Activated T-cell treated with anti-CD3 and anti-CD28 coated beads for 4 hours (primary cell): ENCODE measurements at regions not wholly inside any gene's neighbourhood (a gene's known extent, or its start where the extent isn't known, plus 50 kb on each side); places are given as distances from the start of the nearest gene placed in this dataset.

Source experiments
- DNase-seq: peaks from one replicate; pipeline ENCODE4 v3.0.0-alpha.2; 2020

DNA sequence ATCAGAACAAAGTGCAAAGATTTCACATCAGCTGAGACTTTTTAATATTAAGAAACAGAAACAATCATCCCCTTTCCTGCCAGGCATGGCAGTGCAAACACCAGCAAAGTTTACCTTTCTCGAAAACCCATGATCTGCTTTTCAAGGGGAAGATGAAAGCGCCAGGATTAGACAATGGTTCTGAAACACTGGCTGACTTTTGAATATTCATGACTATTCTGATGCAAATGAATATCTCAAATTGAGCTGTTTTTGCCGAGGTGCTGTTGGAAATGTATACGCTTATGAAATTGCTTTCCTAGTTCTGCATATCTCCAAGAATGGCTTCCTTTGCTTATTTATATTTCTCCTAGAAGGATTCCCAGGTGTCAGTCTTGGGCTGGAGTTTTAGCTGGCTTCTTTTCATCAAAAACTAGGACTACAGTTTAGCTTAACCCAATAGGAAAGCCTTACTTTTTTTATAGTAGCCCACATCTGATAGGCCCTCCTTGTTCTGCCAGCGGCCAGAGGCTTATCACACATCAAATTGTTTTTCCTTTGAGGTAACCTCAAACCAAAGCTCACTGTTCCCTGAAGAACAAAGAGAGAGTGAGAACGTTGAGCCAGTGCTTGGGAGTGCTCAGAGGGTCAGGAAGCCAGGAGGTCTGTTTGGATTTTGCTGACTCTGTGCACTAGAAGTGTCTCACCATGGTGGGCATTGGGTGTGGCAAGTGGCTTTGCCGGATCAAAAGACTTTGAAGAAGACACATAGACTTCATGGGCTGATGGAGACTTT lies 74.0 kb upstream of the PLCL2 start:
- no peak for DNase-seq

DNA sequence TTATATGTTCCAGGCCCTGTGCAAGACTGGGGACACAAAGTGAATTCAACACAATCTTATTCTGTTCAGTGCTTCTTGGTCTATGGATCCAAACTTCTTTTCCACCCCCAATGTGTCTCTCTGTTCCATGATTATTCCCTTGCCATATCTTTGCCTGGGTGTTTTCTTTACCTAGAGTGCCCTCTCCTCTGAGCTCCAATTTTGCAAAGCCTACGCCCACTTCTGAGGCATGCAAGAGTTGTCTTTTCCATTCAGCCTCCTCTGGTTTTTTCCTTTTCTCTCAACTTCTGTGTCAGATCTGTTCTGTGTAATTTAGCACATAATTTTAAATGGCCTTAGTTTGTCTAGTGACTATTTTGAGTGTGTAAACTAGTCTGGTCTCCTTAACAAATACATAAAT lies 72.8 kb upstream of the PLCL2 start:
- no peak for DNase-seq

DNA sequence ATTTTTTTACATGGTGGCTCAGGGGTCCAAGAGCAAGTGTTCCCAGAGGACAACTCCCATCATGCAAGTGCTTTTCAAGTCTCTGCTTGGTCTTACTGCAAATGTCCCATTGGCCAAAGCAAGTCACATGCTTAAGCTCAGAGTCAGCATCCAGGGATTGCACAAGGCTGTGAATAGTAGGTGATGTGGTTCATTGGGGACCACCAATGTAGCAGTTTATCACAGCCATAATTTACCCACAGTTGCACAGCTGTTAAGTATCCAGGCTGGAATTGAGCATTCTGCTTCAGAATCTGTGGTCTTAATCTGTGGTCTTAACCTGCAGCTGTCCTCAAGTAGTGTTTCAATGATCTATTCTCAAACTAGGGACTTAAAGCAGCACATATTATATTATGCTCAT lies 71.4 kb upstream of the PLCL2 start:
- no peak for DNase-seq

DNA sequence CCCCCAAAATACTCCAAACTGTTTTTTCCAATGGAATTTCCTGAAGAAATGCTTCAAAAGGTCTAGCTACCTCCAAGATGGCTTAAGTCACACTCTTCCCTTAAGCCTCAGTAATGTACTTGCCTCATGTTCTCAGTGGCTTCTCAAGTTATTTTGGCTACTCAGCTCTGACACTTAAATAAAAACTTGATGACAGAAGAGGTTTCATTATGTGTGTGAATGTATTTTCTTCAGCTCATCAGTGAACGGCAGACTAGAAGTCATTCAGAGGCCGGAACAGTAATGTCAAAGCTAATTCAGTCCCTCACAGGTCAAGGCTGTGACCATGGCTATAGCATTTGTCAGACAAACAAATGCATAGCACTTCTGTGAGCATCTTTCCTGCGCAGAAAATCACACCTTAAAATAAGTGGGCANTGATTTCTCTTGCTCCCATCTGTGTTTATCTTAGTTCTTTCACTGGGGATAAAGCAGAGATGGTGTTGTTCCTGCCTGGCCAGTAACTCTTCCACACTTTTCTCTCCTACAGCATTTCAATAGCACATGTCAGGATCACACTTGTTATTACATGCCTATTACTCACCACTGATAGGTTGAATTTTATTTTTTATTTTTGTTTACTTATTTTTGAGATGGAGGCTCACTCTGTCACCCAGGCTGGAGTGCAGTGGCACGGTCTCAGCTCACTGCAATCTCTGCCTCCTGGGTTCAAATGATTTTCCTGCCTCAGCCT lies 68.5 kb upstream of the PLCL2 start:
- no peak for DNase-seq

DNA sequence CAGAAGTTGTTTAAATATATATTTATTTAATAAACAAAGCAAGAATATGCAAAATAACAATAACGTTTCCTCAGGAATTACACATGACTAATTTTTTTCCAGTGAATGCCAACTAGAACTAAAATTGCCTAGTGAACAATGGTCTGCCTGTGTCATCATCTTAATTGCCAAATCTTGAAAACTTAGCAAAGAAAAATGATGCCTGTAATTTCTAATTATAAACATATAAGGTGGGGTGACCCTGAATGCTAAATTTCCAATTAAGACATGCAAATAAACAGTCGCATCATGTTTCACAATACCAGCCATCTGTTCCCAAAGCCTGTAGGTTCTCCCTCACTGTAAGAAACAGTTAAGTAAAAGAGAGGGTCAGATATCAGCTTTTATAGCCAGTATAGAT lies 67.6 kb upstream of the PLCL2 start:
- no peak for DNase-seq

DNA sequence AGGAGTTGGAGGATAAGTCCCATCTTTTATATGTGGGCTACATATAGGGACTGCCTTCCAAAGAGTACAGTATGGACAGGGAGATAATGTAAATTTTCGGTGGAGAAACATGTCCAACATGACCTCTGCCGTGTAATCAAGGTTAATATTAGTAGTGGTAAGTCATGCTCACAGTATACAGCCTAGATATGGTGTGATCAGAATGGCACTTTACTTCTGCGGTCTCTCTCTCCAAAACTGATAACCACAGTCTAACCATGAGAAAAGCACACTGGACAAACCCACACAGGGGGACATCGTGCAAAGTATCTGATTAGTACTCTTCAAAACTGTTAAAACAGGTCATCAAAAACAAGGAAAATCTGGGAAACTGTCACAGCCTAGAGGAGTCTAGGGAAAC lies 66.6 kb upstream of the PLCL2 start:
- no peak for DNase-seq

DNA sequence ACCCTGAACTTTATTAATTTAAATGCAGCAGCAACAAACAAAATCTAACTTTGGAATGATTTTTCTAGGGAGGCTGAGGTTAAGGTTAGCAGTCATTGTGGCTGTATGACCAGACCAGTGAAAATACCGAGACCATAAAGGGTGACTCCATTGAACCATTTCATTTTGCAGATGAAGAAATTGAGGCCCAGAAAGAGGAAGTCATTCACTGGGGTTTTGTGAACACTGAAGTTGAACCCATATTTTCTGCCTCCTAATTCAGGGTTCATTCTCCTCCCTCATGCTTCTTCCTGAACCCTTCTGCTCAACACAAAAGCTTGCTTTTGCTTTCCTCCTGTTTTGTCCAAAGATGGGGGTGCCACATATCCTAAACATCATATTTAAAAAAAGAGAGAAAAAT lies 65.8 kb upstream of the PLCL2 start:
- no peak for DNase-seq

DNA sequence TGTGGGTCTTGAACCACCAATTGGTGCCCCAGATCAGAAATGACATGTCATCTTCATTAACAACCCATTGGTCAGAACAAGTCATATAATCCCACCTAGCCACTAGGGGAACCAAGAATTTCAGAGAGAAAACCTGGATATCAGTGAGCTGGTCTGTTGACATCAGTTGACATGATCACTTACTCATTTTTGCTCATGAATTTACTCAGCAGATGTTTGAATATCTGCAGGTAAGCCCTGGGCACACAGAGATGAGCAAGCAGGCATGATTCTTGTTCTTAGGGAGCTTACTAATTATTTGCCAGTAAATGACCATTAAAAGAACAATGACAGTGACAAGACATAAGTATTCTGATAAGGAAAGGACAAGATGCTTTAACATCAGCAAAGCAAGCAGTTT lies 64.3 kb upstream of the PLCL2 start:
- DNase-seq: no peak

DNA sequence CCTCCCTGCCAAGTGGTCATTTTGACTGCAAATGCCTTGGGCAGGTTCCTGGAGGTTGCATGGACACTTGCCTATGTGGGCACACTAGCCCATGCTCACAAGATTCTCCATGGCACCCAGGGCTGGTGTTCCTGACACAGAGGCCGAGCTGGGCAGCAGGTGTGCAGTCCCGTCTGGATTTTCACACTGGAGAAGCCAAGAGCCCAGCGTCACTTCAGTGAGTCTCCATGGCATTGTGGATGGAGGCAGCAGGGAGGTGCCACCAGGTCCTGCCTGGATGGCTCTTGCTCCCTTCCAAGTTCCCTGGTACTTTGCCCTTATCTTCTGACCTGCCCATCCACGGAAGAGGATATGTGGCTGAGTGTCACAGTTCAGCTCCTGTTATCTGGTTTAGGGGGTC lies 63.7 kb upstream of the PLCL2 start:
- no peak for DNase-seq

DNA sequence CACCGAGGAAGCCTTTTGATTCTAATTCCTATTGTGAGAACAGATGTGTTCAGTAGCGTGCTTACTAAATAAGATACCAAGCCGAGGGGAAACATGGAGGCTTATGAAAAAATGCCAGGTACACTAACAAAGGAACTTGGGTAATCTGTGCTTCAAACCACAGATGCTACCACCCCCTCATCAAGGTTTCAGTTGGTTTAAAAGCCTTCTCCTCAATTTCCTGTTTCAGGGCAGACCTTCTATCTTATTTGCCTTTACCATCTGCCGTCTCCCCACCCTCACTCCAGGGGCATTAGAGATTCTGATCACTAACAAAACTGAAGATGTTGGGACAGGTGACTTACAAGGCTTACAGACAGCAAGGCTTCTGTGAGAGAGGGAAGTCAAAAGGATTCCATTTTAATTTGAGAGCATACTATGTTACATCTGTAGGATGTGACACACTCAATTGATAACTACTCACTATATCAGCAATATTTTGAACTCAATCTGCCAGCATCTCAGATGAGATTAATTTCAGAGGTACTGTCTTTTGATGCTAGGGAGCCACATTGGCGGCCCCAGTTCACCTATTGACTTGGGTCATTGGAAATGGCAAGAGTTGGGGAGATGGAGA lies 60.6 kb upstream of the PLCL2 start:
- no peak for DNase-seq

DNA sequence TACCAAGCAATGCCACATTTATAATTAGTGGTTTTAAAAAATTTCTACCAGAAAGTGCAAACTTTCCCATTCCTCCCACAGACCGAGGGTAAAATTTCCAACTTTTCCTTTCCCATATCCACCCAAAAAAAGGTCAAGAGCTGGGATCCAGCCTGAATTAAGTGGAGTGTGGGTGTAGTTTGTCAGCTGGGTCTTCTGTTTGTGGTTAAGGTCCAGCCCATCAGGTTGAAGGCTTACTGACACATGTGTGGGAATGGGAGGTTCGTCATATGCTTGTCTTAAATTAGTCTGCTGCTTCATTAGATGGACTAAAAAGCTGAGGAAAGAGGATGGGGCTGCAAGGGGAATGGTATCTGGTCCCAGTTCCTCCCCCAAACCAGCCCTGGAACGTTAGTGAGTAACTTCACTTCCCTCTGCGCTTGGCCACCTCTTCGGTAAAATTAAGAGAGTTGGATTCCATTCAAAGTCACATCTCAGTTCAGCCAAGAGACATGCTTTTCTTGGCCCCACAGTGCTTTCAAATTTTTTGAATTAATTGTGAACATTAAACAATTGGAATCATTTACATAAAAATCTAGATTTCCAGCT lies 59.0 kb upstream of the PLCL2 start:
- no peak for DNase-seq

DNA sequence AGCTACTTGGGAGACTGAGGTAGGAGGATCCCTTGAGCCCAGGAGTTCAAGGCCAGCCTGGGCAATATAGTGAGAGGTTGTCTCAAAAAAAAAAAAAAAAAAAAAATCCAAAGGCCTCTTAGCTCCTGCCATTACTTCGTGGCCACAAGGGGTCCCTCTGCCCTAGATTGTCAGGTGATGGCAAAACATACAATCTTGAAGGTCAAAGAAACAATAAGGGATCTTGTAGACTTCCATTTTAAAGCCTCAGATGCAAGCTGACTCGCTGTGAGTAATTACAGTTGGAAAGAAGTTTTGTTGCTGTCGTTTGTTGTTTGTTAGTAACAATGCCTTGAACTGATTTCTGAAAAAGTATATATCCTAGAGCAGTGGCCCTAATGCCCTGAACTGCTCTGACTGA lies 55.9 kb upstream of the PLCL2 start:
- peak; percentile 27 for DNase-seq

DNA sequence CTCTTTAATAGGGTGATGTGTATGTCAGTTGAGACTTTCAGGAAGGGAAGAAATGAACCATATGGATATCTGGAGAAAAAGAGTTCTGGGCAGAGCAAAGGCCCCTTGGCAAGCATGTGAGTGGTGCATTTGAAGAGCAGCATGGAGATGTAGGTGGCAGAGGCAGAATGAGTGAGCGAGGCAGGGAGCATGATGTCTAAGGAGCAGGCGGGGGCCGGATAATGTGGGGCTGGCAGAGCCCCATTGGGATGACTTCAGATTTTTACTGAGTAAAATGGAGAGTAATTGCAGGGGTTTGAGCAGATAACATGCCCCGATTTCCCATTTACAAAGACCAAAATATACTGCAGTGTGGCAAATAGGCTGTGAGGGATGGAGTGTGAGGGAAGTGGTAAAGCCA lies 52.9 kb upstream of the PLCL2 start:
- no peak for DNase-seq

DNA sequence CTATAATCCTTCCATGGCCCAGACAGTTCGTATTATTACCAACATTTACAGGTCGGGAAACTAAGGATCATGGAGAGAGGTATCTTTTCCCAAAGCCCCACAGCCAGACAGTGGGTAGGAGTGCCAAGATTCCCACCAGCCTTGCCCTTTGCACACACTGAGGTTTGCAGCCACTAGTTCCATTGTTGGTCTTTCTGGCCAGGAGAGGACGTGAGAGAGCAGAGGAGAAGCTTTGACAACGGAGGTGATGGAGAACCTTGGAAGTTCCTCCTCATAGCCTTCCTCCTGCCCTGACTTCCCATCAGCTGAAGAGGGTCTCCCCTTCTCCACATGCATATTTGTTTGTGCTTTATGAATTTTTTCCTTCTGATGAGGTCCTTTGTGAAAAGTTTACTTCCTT lies 50.5 kb upstream of the PLCL2 start:
- no peak for DNase-seq

DNA sequence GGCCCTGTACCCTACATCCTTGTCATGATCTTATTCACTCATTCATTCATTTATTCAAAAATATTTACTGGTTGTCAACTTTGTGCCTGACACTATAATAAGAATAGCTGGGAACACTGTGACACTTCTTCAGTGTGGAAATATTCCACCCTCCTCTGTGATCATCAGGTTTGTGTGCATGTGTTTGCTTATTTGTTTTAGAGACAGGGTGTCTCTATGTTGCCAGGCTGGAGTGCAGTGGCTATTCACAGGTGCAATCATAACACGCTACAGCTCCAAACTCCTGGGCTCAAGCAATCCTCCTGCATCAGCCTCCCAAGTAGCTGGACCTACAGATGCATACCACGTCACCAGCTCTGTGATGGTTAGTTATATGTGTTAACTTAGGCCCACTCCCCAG lies 50.0 kb upstream of the PLCL2 start:
- DNase-seq: no peak
